ENCODE measurements at regions not wholly inside any gene's neighbourhood (a gene's known extent, or its start where the extent isn't known, plus 50 kb on each side); places are given as distances from the start of the nearest gene placed in this dataset.

DNA sequence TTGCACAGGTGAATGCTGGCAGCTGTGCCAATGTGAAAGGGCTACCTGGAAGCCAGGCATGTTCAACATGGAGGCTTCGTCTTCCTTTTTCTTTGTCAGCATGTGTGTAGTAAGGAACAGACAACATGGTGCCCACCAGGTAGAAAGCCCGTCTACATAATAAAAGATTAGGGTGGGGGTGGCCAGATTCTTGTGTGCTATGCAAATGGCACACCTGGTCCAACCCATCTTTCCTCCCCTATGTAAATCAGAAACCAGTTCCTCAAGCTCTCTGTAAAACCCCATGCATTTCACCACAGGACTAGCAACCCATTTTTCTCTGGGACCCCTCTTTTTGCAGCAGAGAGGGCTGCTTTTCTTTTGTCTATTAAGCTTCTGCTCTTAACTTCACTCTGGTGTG, 72.3 kb upstream of the ZP4 start:
- H3K4me1 Mint-ChIP-seq, result no peaks in the 10 kb centered on the region
- H3K9me3 Mint-ChIP-seq, result no peaks in the 10 kb centered on the region
- H3K36me3 Mint-ChIP-seq, result no peaks in the 10 kb centered on the region
- H3K27me3 Mint-ChIP-seq, result no peaks in the 10 kb centered on the region
- no peak overlapping the region for H3K27ac Mint-ChIP-seq
- H3K4me3 Mint-ChIP-seq, result no peak overlapping the region

DNA sequence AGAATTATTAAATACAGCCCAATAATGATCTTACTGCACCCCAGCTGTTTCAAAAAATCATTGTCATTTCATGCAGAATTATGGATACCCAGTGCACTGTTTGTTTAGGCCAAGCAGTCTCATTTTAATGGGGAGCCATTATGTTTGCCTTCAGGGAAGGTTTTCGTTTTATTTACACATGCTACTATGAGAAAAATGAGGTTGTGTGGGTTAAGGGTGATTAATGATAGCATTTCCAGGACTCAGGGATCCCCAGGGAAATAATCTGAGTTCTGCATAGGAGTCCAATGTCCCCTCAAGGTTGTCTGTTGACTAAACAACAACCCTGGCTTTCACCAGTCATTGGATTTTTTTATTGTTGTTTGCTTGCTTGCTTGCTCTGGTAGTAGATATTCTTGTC, 71.0 kb upstream of the ZP4 start:
- no peaks in the 10 kb centered on the region for H3K9me3 Mint-ChIP-seq
- H3K4me3 Mint-ChIP-seq, result no peak overlapping the region
- H3K4me1 Mint-ChIP-seq, result no peaks in the 10 kb centered on the region
- H3K27me3 Mint-ChIP-seq, result no peaks in the 10 kb centered on the region
- H3K27ac Mint-ChIP-seq, result no peak overlapping the region
- no peaks in the 10 kb centered on the region for H3K36me3 Mint-ChIP-seq

GRCh38 chr1:237959838-237960237, 69.1 kb upstream of the ZP4 start:
- Mint-ChIP-seq H3K4me1 (no peaks in the 10 kb centered on the region), H3K36me3 (no peaks in the 10 kb centered on the region), H3K9me3 (no peaks in the 10 kb centered on the region), H3K27me3 (no peaks in the 10 kb centered on the region), H3K4me3 (no peak overlapping the region), H3K27ac (no peak overlapping the region)

DNA sequence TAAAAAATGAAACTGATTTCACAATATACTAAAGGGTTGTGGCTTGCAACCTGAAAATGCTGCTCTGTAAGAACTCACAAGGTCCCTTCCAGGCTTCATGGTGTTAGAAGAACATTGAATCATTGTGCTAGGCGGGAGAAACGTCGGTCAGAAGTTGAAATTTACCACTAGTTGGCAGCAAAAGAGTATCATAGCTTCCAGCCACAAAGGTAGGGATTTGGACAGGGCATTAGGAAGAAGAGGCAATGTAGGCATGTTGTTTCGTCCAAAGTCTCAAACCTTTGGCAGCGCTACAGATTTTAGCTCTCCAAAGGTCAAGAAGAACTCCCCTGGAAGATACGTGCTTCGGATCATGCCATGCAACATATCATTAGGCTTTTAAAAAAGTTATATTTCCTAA, 62.5 kb upstream of the ZP4 start:
- H3K27me3 Mint-ChIP-seq, result no peaks in the 10 kb centered on the region
- no peaks in the 10 kb centered on the region for H3K4me1 Mint-ChIP-seq
- no peak overlapping the region for H3K4me3 Mint-ChIP-seq
- no peaks in the 10 kb centered on the region for H3K9me3 Mint-ChIP-seq
- no peaks in the 10 kb centered on the region for H3K36me3 Mint-ChIP-seq
- no peak overlapping the region for H3K27ac Mint-ChIP-seq
